ENCODE measurements at regions not wholly inside any gene's neighbourhood (a gene's known extent, or its start where the extent isn't known, plus 50 kb on each side); places are given as distances from the start of the nearest gene placed in this dataset.

- WGBS, 2 experiments (ENCODE audit: extremely low coverage in 1 of 2, insufficient coverage in 1 of 2, insufficient read length in 1 of 2, insufficient replicate concordance in 2 of 2, low coverage in 1 of 2, low lambda C conversion rate in 2 of 2, missing lambda C conversion rate in 1 of 2) = 92% methylated on average over 8 of the region's 8 CpGs; no CpG with 5 or more reads in 1 of the 2 experiments
- no peak overlapping the region for H4K5ac ChIP-seq (ENCODE audit: insufficient read length, low read depth, low read length)
- H3K23me2 ChIP-seq (ENCODE audit: low read depth, low read length) = peaks cover 2% of the 10 kb centered on the region; the same call in 1 of the 2 replicates
- no peaks in the 10 kb centered on the region for H3K79me1 ChIP-seq (ENCODE audit: low read depth, low read length)
- no peak for FAIRE-seq
- no peak overlapping the region for H3K4me3 ChIP-seq (ENCODE audit: extremely low read depth in 1 of 4, insufficient read depth in 2 of 4, low read depth in 3 of 4, low read length in 4 of 4)
- no peak overlapping the region for H3K18ac ChIP-seq (ENCODE audit: extremely low read depth, low read length)
- no peak overlapping the region for H2BK20ac ChIP-seq (ENCODE audit: low read length)
- H3K9me3 ChIP-seq (ENCODE audit: insufficient read depth in 2 of 2, low read depth in 1 of 2, low read length in 1 of 2) = peaks cover 18 to 19% of the 10 kb centered on the region in 2 experiments; a peak in 3 of 4 replicates
- H3K27ac ChIP-seq (ENCODE audit: low read depth, low read length) = no peak overlapping the region
- CTCF ChIA-PET (ENCODE audit: partially characterized antibody) = no interaction called here
- no peak overlapping the region for H2BK5ac ChIP-seq (ENCODE audit: low read depth, low read length)
- H3K56ac ChIP-seq (replicated peaks; ENCODE audit: insufficient read length, low read depth, low read length) = no peak overlapping the region
- H3K23ac ChIP-seq (ENCODE audit: insufficient read length) = no peak overlapping the region
- no peak overlapping the region for H4K8ac ChIP-seq (ENCODE audit: extremely low read depth, insufficient read depth, low read length)
- TF ChIP-seq BACH1 (IDR thresholded peaks at IDR 0.05; ENCODE audit: low read length) (no peak), CHD2 (IDR thresholded peaks at IDR 0.05; ENCODE audit: low read length) (no peak), KDM1A (IDR thresholded peaks at IDR 0.05; ENCODE audit: borderline replicate concordance, low read length) (no peak), GABPA (IDR thresholded peaks at IDR 0.05; ENCODE audit: borderline replicate concordance, insufficient read depth, low read length) (no peak), ASH2L (IDR thresholded peaks at IDR 0.05; ENCODE audit: low read length) (no peak), SIRT6 (IDR thresholded peaks at IDR 0.05; ENCODE audit: low read length) (no peak), POU5F1 (IDR thresholded peaks at IDR 0.05; ENCODE audit: low read depth, low read length) (no peak), NANOG (IDR thresholded peaks at IDR 0.05; ENCODE audit: insufficient read depth, low read depth, low read length, poor library complexity, severe bottlenecking) (no peak), JUND (IDR thresholded peaks at IDR 0.05; ENCODE audit: low read length) (no peak)
- no peaks in the 10 kb centered on the region for H3K27me3 ChIP-seq (replicated peaks in 1 of 4; ENCODE audit: control insufficient read depth in 3 of 4, extremely low read depth in 1 of 4, insufficient read depth in 3 of 4, low read length in 3 of 4)
- no peak overlapping the region for H3K14ac ChIP-seq (ENCODE audit: insufficient read length)
- H2BK120ac ChIP-seq (replicated peaks; ENCODE audit: low read depth, low read length) = no peak overlapping the region
- no peak overlapping the region for H2BK15ac ChIP-seq (ENCODE audit: low read length)
- H2AFZ ChIP-seq (ENCODE audit: low read length) = no peak overlapping the region
- POLR2A ChIA-PET (ENCODE audit: partially characterized antibody) = no interaction called here
- no peaks in the 10 kb centered on the region for H3K4me1 ChIP-seq (replicated peaks in 1 of 4; ENCODE audit: control insufficient read depth in 3 of 4, insufficient read depth in 4 of 4, low read length in 3 of 4)
- no peaks in the 10 kb centered on the region for H3K79me2 ChIP-seq (ENCODE audit: control insufficient read depth in 1 of 2, insufficient read depth in 2 of 2, low read length in 2 of 2)
- peak in 1 of 2 experiments; percentile 11 for DNase-seq (ENCODE audit: low read depth in 1 of 2, low spot score in 2 of 2)
- peaks cover 0 to 2% of the 10 kb centered on the region in 2 experiments for H4K20me1 ChIP-seq (replicated peaks in 1 of 2; ENCODE audit: control insufficient read depth in 1 of 2, insufficient read depth in 2 of 2, low read length in 2 of 2)
- H3K9ac ChIP-seq (replicated peaks in 1 of 4; ENCODE audit: extremely low read depth in 1 of 4, low read depth in 3 of 4, low read length in 3 of 4) = no peak overlapping the region
- H3K36me3 ChIP-seq (ENCODE audit: control insufficient read depth in 2 of 4, insufficient read depth in 4 of 4, low read length in 3 of 4) = no peaks in the 10 kb centered on the region
- no peak overlapping the region for H3K4ac ChIP-seq (replicated peaks; ENCODE audit: insufficient read length, low read depth, low read length)
- no peak overlapping the region for H2AK5ac ChIP-seq (ENCODE audit: low read depth, low read length)
- H4K91ac ChIP-seq (replicated peaks; ENCODE audit: insufficient read length, low read length) = no peak overlapping the region
- no peak overlapping the region for H3K4me2 ChIP-seq (ENCODE audit: insufficient read depth in 1 of 2, low read depth in 2 of 2, low read length in 2 of 2)
- H2BK12ac ChIP-seq (ENCODE audit: low read depth, low read length) = no peak overlapping the region
Observed at GRCh38 chr6:169893624-169894023, 142.2 kb downstream of the ERMARD start.

All from H1 (cell line).